ENCODE measurements at regions not wholly inside any gene's neighbourhood (a gene's known extent, or its start where the extent isn't known, plus 50 kb on each side); places are given as distances from the start of the nearest gene placed in this dataset.

DNA sequence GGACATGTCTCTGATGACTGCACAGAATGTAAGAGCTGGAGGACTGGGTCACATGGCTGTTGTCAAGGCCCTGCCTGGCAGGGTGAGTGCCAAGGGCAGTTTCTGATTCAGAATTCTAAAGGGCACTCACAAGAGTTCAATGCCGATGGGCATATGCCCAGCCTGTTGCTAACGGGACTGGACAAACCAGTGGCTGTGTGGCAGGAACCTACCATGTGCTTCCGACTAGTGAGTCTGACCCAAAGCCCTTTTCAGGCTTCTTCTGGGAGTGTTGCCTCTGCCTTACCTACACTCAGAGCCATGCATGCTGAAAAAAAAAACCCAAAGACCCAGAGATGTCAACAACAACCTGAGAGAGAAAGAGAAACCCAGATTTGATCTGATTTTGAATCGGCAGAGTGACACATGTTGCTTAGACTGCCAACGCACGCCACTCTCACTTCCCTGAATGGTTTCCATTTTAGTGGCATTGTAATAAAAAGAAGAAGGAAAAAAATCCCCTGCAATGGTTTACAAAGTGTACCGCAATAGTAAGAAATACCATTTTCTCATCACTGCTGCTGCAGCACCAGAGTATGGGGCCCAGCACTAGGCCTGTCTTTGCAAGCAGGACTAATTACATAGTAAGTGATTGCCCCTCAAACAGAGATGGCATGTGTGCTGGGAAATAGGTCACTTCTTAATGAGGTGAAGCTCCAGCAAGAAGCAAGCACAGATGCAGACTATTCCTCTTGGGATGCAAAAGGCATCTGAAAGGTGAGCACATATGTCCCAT is 194.3 kb downstream of the PALM2AKAP2 start:
- Histone ChIP-seq H3K4me2 (ENCODE audit: low read length) (no peak overlapping the region), H4K20me1 (ENCODE audit: insufficient read depth, low read length) (peaks cover 8% of the 10 kb centered on the region), H3K4me1 (ENCODE audit: insufficient read depth, low read length) (no peaks in the 10 kb centered on the region), H3K36me3 (ENCODE audit: insufficient read depth, low read length) (no peaks in the 10 kb centered on the region), H3K4me3 (ENCODE audit: insufficient read depth, low read depth, low read length) (no peak overlapping the region), H3K79me2 (ENCODE audit: insufficient read depth, low read length) (no peaks in the 10 kb centered on the region), H3K27me3 (ENCODE audit: insufficient read depth, low read length) (no peaks in the 10 kb centered on the region), H3K27ac (ENCODE audit: low read depth, low read length) (no peak overlapping the region), H2AFZ (ENCODE audit: low read depth, low read length) (no peak overlapping the region), H3K9ac (ENCODE audit: low read length) (no peak overlapping the region), H3K9me3 (ENCODE audit: insufficient read depth, low read depth, low read length) (no peaks in the 10 kb centered on the region)
- peaks cover 2% of the 10 kb centered on the region for H3K9me3 Mint-ChIP-seq (ENCODE audit: unreplicated experiment)
- DNase-seq (ENCODE audit: low read depth) (no peak), FAIRE-seq (no peak)
- H3K36me3 Mint-ChIP-seq (ENCODE audit: low read depth, unreplicated experiment): peaks cover 20% of the 10 kb centered on the region
- no peak overlapping the region for H3K4me3 Mint-ChIP-seq (ENCODE audit: unreplicated experiment)
- H3K27ac Mint-ChIP-seq (ENCODE audit: unreplicated experiment): no peak overlapping the region
- TF ChIP-seq, protein P1, sequence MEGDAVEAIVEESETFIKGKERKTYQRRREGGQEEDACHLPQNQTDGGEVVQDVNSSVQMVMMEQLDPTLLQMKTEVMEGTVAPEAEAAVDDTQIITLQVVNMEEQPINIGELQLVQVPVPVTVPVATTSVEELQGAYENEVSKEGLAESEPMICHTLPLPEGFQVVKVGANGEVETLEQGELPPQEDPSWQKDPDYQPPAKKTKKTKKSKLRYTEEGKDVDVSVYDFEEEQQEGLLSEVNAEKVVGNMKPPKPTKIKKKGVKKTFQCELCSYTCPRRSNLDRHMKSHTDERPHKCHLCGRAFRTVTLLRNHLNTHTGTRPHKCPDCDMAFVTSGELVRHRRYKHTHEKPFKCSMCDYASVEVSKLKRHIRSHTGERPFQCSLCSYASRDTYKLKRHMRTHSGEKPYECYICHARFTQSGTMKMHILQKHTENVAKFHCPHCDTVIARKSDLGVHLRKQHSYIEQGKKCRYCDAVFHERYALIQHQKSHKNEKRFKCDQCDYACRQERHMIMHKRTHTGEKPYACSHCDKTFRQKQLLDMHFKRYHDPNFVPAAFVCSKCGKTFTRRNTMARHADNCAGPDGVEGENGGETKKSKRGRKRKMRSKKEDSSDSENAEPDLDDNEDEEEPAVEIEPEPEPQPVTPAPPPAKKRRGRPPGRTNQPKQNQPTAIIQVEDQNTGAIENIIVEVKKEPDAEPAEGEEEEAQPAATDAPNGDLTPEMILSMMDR (IDR thresholded peaks at IDR 0.05; ENCODE audit: insufficient read depth, low read depth, low read length): no peak
- no peak for TF ChIP-seq EZH2 (IDR thresholded peaks at IDR 0.05; ENCODE audit: insufficient read depth, low read length)
- no peaks in the 10 kb centered on the region for H3K27me3 Mint-ChIP-seq (ENCODE audit: low read depth, unreplicated experiment)
- H3K4me1 Mint-ChIP-seq (ENCODE audit: low read depth, unreplicated experiment): peaks cover 19% of the 10 kb centered on the region

DNA sequence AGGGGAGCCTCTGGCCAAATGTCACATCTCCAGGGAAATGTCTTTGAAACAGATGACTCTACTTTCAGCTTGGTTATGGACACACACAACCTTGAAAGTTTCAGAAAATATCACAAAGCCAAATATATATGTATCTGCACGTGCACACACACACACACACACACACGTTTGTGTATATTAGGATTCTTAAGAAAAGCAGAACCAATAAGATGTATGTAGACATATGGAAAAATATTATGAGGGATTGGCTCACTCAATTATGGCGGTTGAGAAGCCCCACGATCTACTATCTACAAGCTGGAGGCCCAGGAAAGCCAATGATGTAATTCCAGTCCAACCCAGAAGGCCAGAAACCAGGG is 194.9 kb downstream of the PALM2AKAP2 start:
- DNase-seq (ENCODE audit: low read depth) (no peak), FAIRE-seq (no peak)
- TF ChIP-seq, protein P1 (IDR thresholded peaks at IDR 0.05; ENCODE audit: insufficient read depth, low read depth, low read length): no peak
- TF ChIP-seq EZH2 (IDR thresholded peaks at IDR 0.05; ENCODE audit: insufficient read depth, low read length): no peak
- Mint-ChIP-seq H3K36me3 (ENCODE audit: low read depth, unreplicated experiment) (peaks cover 18% of the 10 kb centered on the region), H3K4me3 (ENCODE audit: unreplicated experiment) (no peak overlapping the region), H3K27me3 (ENCODE audit: low read depth, unreplicated experiment) (no peaks in the 10 kb centered on the region), H3K27ac (ENCODE audit: unreplicated experiment) (no peak overlapping the region), H3K9me3 (ENCODE audit: unreplicated experiment) (peaks cover 2% of the 10 kb centered on the region), H3K4me1 (ENCODE audit: low read depth, unreplicated experiment) (peaks cover 18% of the 10 kb centered on the region)
- Histone ChIP-seq H3K36me3 (ENCODE audit: insufficient read depth, low read length) (no peaks in the 10 kb centered on the region), H3K9ac (ENCODE audit: low read length) (no peak overlapping the region), H3K4me3 (ENCODE audit: insufficient read depth, low read depth, low read length) (no peak overlapping the region), H3K4me2 (ENCODE audit: low read length) (no peak overlapping the region), H2AFZ (ENCODE audit: low read depth, low read length) (no peak overlapping the region), H3K4me1 (ENCODE audit: insufficient read depth, low read length) (no peaks in the 10 kb centered on the region), H3K27me3 (ENCODE audit: insufficient read depth, low read length) (no peaks in the 10 kb centered on the region), H4K20me1 (ENCODE audit: insufficient read depth, low read length) (peaks cover 7% of the 10 kb centered on the region), H3K9me3 (ENCODE audit: insufficient read depth, low read depth, low read length) (no peaks in the 10 kb centered on the region), H3K79me2 (ENCODE audit: insufficient read depth, low read length) (no peaks in the 10 kb centered on the region), H3K27ac (ENCODE audit: low read depth, low read length) (no peak overlapping the region)

DNA sequence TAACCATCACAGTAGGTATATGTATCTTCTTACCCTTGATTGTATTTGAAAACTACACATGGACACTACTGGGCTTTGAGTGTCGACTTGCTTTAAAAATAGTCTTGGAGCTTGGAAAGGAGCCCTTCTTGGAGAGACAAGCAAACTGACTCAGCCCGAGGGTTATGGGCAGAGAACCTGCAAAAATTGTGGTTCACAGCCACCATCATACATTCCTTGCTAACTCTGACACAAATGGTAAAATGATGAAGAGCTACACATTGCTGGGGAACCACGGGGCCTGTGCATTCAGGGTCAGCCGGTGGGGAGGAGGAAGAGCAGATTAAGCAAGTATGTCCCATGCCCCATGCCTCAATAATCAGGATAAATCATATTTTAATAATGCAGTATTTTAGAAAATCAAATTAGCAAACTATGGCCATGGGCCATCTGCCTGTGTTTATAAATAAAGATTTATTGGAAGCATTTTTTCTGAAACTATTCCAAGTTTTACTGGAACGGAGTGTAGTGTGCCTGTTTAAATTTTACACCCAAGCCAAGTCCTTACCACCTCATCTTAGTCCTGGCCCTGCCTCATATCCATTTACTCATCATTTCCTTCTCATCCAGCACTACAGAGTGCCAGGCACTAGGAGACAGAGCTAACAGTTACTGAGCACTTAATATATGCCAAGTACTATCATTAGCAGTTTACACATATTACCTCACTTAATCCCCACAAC is 195.7 kb downstream of the PALM2AKAP2 start:
- no peak overlapping the region for H3K27ac ChIP-seq (ENCODE audit: low read depth, low read length)
- Mint-ChIP-seq H3K27me3 (ENCODE audit: low read depth, unreplicated experiment) (no peaks in the 10 kb centered on the region), H3K4me3 (ENCODE audit: unreplicated experiment) (no peak overlapping the region), H3K27ac (ENCODE audit: unreplicated experiment) (no peak overlapping the region), H3K36me3 (ENCODE audit: low read depth, unreplicated experiment) (peaks cover 16% of the 10 kb centered on the region), H3K9me3 (ENCODE audit: unreplicated experiment) (peaks cover 2% of the 10 kb centered on the region), H3K4me1 (ENCODE audit: low read depth, unreplicated experiment) (peaks cover 17% of the 10 kb centered on the region)
- TF ChIP-seq EZH2 (IDR thresholded peaks at IDR 0.05; ENCODE audit: insufficient read depth, low read length): no peak
- TF ChIP-seq, protein P1 (IDR thresholded peaks at IDR 0.05; ENCODE audit: insufficient read depth, low read depth, low read length): no peak
- H3K4me3 ChIP-seq (ENCODE audit: insufficient read depth, low read depth, low read length): no peak overlapping the region
- no peaks in the 10 kb centered on the region for H3K4me1 ChIP-seq (ENCODE audit: insufficient read depth, low read length)
- H2AFZ ChIP-seq (ENCODE audit: low read depth, low read length): no peak overlapping the region
- peaks cover 4% of the 10 kb centered on the region for H4K20me1 ChIP-seq (ENCODE audit: insufficient read depth, low read length)
- no peaks in the 10 kb centered on the region for H3K27me3 ChIP-seq (ENCODE audit: insufficient read depth, low read length)
- no peak overlapping the region for H3K9ac ChIP-seq (ENCODE audit: low read length)
- peak; percentile 98 for DNase-seq (ENCODE audit: low read depth)
- H3K36me3 ChIP-seq (ENCODE audit: insufficient read depth, low read length): no peaks in the 10 kb centered on the region
- peak; percentile 81 for FAIRE-seq
- no peaks in the 10 kb centered on the region for H3K79me2 ChIP-seq (ENCODE audit: insufficient read depth, low read length)
- no peak overlapping the region for H3K4me2 ChIP-seq (ENCODE audit: low read length)
- no peaks in the 10 kb centered on the region for H3K9me3 ChIP-seq (ENCODE audit: insufficient read depth, low read depth, low read length)
